ENCODE measurements at regions not wholly inside any gene's neighbourhood (a gene's known extent, or its start where the extent isn't known, plus 50 kb on each side); places are given as distances from the start of the nearest gene placed in this dataset.

DNA sequence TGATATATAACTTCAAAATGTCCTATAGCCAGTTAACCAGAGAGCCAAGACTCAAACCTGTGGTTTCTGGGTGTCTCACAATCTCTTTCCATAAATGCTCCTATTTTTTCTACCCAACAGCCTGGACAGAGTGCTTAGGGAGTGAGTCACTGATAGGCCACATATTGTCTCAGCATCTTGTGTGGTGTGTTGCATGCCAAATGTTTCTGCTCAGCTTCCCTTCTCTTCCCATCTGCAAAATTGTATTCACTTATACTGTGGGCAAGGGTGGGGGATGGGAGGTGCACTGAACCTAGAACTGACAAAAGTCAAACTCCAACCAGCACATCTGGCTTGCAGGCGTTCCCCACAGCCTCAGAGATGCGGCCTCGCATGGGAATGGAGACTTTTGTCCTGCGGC is 123.3 kb downstream of the KCNA5 start:
- no peak for TF ChIP-seq CTCF (IDR thresholded peaks at IDR 0.05)
- TF ChIP-seq POLR2A (IDR thresholded peaks at IDR 0.05) = no peak
